Daoy (cell line): ENCODE measurements at regions not wholly inside any gene's neighbourhood (a gene's known extent, or its start where the extent isn't known, plus 50 kb on each side); places are given as distances from the start of the nearest gene placed in this dataset.
"Not testable (repeated sequence)": the region's sequence is repeated elsewhere in the genome, so short reads cannot be mapped to it uniquely, and the experiment has no call there.

Source experiments
- DNase-seq: peaks from one replicate; pipeline ENCODE4 v3.0.0-alpha.2; 2015; ENCODE audit warnings: low read depth

DNA sequence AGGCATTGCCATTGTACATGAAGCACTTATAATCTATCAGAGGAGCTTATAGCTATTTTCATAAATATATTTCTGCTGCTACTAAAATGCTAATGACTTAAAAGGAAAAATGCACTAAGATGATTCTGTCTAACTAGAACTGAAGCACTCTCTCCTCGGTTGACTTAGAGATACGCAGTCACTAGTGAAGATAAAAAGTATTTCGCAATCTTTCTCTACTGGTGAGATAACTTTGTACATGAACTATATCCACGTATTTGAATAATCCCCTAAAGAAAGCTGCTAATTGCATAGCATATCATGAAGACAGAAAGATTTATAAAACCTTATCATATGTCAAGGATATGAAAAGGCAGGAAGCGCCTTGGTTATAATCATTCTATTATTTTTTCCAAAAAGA is 658.1 kb upstream of the PRMT6 start:
- DNase-seq = no peak

DNA sequence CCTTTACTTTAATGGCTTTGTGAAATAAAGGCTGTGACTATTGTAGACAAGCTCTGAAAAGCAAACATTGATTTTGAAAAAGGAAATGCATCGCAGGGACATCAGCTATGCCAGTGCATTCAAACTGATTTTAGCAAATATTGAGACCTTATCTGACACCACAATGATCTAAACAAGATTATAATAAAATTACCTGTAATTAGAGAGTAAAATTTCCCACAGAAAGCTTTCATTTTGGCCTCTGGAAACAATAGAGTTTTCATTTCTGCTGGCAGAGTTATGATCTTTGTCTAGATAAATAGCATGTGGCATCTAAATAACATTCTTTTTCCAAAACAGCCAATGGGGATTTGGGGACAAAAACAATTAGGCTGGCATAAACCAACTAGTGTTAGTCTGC is 650.4 kb upstream of the PRMT6 start:
- no peak for DNase-seq

DNA sequence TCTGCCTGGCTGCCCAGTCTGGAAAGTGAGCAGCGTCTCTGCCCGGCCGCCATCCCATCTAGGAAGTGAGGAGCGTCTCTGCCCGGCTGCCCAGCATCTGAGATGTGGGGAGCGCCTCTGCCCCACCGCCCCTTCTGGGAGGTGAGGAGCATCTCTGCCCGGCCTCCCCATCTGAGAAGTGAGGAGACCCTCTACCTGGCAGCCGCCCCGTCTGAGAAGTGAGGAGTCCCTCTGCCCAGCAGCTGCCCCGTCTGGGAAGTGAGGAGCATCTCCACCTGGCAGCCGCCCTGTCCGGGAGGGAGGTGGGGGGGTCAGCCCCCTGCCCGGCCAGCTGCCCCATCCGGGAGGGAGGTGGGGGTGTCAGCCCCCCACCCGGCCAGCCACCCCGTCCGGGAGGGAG is 644.2 kb upstream of the PRMT6 start:
- not testable (repeated sequence) for DNase-seq

DNA sequence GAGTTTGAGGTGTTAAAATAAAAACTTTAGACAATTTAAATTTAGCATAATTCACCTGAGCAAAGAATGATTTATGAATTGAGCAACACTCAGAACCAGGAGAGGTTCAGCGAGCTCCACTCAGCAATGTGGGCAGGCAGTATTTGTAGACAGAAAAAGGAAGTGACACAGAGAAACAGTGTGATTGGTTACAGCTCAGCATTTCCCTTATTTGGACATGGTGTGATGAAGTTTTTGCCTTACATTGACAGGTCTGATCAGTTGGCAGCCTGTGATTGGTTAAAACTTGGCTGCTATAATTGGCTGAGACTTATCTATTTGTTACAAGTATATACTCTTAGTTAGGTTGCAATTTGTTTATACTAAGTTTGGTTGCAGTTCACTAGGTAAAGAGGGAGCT is 621.2 kb upstream of the PRMT6 start:
- no peak for DNase-seq

DNA sequence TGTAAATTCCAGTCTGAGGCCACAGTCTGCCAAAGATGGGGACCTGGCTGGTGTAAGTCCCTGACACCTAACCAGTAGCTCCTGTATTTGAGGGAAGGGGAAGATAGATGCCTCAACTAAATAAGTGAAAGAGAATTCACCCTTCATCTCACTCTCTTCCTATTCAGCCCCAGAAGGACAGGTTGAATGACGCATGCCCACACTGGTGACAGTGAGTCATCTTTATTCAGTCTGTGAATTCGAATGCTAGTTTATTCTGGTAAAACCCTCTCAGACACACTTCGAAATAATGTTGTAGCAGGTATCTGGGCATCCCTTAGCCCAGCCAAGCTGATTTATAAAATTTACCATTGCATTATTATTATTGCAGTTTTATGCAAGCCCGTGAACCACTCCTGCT is 617.0 kb upstream of the PRMT6 start:
- DNase-seq = peak; percentile 11

DNA sequence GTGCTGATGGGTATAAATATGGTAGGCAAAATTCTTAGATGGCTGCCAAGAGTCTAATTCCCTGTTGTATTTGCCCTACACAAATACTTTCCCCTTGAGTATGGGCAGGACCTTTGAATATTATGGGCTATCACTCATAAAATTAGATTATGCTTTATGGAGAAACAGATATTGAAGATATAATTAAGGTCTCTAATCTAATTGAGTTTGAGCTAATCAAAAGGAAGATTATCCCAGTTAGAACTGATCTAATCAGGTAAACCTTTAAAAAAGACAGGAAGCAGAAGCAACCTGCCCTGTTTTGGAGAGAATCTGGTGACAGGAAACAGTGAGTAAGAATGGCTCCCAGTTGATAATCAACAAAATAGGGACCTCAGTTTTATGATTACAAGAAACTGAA is 609.0 kb upstream of the PRMT6 start:
- no peak for DNase-seq

DNA sequence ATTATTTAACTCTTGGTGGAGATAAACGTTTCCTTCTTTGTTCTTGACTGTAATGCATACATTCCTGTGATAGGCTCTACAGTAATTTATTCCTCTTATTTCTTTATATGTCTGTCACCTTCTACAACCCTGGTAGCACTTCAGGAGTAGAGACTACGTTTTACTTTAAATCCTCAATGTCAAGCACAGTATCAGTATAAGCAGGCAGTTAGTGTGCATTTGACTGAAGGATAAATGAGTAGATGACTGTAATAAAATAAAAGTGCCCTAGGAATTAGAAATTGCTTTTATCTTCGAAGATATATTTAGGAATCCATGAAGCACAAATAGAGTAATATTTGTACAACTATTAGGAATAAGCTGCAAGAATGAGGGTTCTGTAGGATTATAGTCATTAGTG is 599.6 kb upstream of the PRMT6 start:
- DNase-seq = no peak

DNA sequence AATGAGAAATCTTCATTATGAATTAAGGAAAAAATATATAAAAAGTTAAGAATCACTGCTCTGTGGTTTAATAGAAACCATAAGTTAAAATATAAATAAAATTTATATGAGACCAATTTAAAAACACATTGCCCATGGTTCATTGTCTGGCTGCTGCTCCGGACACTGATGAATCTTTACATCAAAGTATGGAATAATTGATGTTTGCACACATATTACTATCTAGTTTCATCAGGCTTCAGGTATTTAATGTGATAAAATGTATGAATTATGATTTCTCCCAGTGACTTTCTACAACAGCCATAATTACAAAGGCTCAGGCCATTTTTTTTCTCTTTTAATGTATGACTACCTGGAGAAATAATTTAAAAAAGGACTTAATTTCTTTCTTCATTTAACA is 599.1 kb upstream of the PRMT6 start:
- no peak for DNase-seq

DNA sequence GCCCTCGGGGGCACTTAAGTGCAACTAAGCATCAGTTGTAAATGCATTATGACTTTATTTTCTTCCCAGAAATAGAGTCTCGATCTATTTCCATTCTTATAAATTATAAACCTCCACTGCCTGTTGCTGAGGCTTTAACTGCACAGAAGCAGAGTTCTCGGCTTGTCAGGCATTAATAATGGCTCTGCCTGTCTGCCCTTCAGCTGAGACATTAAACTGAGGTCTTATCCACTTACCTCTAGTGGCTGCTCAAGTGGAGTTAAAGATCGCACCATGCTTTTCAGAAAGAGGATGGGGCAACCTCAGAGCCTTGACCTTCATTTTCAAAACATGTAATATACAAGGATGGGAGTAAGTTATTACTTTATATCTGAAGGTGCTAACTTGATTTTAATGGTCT is 597.6 kb upstream of the PRMT6 start:
- DNase-seq = no peak

DNA sequence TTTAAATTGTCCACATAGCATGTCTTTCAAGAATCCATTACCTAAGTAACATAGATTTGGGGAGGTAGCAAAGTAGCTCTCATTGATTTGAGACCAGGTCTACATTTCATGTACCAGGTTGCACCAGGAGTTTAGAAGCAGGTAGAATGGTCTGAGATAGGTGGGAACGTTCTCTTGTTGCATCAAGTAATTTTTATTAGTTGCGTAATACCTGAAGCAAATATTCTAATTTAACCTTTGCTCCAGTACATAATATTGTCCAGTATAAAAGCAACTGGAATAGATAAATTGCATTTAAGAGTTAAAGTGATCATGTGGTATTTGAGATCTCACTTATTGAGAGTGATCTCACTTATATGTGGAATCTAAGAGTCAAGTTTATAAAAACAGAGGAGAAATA is 597.1 kb upstream of the PRMT6 start:
- no peak for DNase-seq

DNA sequence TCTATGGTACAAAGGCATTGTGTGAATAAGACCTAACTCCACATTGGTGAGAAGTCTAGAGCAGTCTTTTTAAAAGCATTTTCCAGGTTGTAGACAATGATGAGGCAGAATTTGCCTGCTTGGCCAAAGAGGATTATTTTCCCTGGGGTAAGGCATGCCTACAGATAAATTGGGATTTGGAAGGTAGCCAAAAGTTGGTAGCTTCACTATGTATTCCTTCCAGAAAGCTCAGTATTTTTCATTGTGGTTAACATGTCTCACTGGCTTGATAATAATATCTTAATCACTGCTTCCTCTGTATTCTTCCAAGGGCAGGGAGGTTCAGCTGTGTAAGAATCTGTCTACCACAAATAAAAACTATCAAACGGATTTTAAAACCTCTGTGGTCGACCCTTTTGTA is 590.8 kb upstream of the PRMT6 start:
- peak; percentile 4 for DNase-seq

DNA sequence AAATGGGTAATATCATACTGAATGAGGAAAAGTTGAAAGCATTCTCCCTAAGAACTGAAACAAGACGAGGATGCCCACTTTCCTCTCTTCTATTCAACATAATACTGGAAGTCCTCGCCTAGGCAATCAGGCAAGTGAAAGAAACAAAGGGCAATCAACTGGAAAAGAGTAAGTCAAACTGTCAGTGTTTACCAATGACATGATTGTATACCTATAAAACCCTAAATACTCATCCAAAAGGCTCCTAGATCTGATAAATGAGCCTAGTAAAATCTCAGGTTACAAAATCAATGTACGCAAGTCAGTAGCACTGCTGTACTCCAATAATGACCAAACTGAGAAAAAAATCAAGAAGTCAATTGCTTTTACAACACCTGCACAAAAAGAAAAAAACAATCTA is 575.8 kb upstream of the PRMT6 start:
- no peak for DNase-seq

DNA sequence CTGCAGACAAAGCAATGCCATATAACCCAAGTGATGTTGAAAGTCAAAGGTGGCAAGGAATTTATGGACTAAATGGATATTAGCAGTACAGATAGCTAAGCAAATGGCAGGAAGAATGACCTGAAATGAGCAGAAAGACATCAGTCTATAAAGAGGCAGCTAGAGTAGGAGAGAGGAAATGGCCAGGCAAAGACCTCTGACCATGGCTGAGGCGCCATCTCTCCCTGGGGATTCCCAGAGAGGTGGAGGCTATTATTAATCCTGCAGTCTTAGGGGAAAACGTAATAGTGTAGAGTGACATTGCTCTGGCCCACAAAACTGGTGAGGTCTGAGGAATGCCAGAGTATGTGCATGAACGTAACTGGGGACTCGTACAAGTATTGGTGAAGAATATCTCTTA is 563.6 kb upstream of the PRMT6 start:
- DNase-seq = no peak

DNA sequence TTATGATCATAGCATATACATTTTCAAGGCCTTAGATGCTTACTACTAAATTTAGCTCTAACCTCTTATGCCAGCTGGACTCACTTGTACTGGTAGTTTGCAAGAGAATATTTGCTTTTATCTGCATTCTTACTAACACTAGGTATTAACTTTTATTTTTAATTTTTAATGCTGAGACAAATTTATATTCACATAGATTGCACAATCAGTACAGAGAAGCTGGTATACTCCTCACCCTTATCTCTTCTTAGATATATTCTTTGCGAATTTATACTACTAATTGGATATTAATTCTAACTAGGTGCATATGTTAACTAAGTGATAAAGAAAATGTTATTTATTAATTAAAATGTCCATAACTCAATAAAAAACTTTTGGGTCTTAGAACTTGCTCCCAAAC is 561.8 kb upstream of the PRMT6 start:
- DNase-seq = no peak

DNA sequence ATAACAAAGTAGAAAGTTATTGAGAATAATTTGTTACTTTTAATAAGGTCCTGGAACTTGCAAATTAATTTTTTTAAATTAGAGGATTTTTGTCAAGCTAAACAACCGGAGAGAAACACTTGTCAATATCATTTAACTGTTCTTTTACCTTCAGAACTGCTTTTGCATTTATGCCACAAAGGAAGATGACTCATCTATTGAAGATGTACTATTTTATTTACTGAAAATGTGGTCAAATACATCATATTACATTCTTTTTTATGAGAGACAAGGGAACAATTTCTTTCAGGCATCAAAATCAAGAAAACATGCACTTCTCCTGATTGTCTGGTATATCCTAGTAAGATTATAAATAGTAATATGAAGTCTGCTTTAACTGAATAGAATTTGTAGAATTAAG is 558.2 kb upstream of the PRMT6 start:
- DNase-seq = no peak

DNA sequence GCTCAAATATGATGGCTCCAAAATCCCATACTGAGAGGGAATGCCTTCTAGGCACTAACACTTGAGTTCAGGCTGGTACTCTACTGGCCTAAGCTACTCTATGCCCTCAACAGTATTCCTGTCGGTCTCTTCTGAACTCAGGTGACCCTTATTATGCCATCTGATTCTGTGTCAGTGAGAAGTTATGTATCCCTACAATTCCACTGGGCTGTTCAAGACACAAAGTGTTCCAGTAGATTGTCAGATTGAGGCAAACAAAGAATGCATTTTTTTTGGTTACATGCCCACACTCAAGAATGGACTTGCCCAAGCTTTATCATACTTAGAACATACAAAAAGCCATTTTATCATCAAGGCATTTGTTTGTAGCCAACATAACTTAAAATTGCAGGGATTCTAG is 553.8 kb upstream of the PRMT6 start:
- no peak for DNase-seq

DNA sequence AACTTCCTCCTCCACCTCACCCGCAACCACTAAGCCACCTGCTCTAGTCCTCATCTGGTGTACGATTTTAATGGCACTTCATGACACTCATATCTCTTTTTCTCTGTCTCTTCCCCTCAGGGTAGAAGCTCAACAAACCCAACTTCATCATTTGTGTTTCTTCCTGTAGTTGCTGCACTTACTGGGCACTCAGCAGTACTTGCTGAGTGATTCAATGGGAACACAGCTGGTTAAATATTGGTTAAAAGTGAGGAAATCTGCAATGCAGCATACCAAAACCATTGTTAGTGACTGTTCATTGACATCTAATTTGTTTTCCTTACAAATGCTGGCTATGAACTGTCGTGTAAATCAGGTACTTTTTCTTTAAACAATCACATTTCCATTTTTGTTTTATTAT is 541.1 kb upstream of the PRMT6 start:
- no peak for DNase-seq

DNA sequence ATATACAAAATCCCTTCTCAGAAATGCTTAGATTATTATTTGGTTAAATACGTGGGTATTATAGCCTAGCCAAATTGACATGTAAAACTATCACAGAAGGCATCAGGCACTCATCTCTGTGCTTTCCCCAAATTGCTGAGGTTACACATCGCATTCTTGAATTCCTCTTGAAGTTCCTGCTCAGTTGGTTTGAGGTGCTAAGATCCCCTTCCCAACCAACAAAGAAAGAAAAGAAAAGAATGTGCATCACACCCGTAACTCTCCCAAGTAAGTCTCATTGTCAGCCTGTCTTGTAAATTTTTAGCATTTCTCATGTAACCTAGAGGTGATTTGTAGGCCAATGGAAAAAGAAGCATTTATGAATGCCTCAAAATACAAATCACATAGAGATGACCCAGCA is 539.2 kb upstream of the PRMT6 start:
- DNase-seq = no peak

DNA sequence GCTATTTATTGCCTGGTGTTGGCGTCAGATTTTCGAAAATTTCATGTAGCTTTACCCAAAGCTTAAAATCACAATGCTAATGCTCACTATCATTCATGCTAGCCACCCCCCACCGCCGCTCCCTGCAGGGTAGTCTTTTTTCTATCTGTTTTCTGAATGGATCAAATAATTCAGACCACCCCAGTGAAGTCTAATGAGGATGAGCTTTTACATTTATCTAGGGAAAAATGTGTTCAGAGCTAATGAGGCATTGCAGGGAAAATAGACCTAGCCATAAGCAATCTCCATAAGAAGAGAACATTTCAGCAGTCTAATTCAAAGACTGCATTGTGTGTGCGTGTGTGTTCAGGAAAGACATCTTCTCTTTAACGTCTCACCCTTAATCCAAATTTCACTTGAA is 533.0 kb upstream of the PRMT6 start:
- no peak for DNase-seq

DNA sequence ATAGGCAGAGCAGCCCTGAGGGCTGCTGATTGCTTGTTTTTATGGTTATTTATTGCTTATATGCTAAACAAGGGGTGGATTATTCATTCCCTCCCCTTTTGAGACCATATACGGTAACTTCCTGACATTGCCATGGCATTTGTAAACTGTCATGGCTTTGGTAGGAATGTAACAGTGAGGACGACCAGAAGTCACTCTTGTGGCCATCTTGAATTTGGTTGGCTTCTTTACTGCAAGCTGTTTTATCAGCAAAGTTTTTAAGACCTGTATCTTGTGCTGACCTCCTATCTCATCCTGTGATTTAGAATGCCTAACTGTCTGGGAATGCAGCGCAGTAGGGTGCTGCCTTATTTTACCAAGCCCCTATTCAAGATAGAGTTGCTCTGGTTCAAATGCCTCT is 531.8 kb upstream of the PRMT6 start:
- no peak for DNase-seq

DNA sequence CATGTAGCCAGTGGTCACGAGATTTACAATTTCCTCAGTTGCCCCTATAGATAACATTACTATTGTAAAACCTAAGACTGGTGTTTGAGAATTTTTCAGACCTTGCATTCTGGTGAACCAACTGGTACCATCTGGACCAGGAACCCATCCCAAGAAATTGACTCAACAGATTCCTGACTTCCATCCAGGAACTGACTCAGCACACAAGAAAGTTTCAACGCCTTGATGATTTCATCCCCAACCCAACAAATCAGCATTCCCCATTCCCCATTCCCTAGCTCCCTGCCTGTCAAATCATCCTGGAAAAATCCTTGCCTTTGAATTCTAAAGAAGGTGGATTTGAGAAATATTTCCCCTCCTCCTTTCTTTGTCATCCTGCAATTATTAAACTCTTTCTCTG is 529.8 kb upstream of the PRMT6 start:
- DNase-seq = peak; percentile 21

DNA sequence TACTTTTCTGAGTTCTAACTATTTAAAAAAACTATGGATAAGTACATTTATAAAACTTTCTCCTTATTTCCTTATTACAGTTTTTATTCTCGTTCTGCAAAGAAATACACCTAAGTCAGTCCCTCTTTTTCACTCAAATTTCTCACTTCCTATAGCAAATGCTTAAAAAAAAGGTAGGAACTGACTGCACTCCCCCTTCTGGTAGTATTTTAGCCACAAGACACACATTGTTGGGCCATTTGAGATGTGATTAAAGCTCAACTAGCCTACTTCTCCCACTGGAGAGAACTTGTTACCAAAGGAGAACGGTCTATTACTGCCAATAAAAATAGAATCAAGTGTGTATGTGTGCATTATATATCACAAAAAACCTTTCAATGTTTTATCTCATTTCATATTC is 521.9 kb upstream of the PRMT6 start:
- no peak for DNase-seq

DNA sequence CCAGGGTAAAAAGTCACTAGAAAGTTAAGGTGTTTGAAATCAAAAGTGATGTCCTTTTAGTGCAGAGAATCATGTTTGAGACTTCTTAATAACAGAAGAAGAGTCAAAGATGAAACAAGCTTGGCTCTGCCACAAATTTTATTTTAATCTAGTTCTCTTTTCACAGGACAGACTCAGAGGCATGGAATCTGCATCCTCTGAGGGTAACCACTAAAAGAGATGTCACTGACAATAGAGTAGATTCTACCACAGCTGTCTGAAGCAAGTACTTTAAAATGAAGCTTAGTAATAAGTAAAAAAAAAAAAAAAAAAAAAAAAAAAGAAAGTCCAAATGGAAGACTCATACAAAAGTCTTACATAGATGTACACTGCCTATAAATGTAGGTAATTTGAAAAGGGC is 519.7 kb upstream of the PRMT6 start:
- no peak for DNase-seq

DNA sequence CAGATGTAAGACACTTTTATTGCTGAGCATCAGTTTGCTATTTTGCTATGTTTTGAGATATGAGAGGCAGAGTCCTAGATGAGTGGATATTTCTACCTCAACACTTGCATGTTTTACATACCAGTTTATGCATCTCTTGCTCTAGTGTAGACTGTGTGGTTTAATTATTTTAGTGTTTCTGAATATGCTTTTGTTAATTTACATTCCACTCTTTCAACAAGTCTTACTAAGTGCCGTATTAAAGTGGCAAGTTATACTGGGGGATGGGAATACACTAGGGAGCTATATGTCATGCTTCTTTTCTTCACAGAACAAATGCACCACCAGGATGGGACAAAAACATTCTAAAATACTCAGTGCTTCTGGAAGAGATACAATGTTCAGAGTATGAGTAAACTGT is 507.7 kb upstream of the PRMT6 start:
- DNase-seq = no peak

DNA sequence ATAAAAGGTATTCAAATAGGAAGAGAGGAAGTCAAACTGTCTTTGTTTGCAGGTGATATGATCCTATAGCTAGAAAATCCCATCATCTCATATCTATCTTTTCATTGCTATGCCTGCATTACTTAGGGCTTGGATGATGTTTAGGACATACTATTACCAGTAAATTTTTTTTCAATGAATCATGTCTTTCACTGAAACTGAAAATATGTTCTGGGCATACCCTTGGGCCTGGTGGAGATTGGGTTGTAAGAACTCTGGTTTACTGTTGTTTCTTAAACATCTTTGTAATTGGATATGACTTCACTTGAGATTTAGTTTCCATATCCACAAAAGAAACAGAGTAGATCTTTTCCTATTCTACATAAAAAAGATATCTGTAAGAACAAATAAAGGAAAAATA is 502.2 kb upstream of the PRMT6 start:
- DNase-seq = no peak
